ENCODE measurements at regions not wholly inside any gene's neighbourhood (a gene's known extent, or its start where the extent isn't known, plus 50 kb on each side); places are given as distances from the start of the nearest gene placed in this dataset.

GRCh38 chr6:84553527-84553926 lies 210.9 kb downstream of the TBX18 start:
- TF ChIP-seq SMAD3 (CRISPR knock-in tag; conservative IDR thresholded peaks at IDR 0.05) (no peak), KAT2B (IDR thresholded peaks at IDR 0.05; ENCODE audit: low read depth, low read length) (no peak), CTCF (IDR thresholded peaks at IDR 0.05 in 2 of 3, conservative IDR thresholded peaks at IDR 0.05 in 1 of 3; ENCODE audit: insufficient read depth in 2 of 3, low read depth in 1 of 3, low read length in 3 of 3) (no peak), VEZF1 (CRISPR knock-in tag; IDR thresholded peaks at IDR 0.05) (no peak), SIN3A (IDR thresholded peaks at IDR 0.05; ENCODE audit: borderline replicate concordance in 2 of 2, control insufficient read depth in 1 of 2, low read depth in 2 of 2, low read length in 2 of 2) (no peak), ZNF121 (CRISPR knock-in tag; conservative IDR thresholded peaks at IDR 0.05) (no peak), ZBTB9 (CRISPR knock-in tag; IDR thresholded peaks at IDR 0.05) (no peak), BCLAF1 (IDR thresholded peaks at IDR 0.05; ENCODE audit: borderline replicate concordance in 1 of 2, control insufficient read depth in 1 of 2, low read depth in 2 of 2, low read length in 1 of 2) (no peak)

Data from K562 (cell line).